ENCODE measurements at regions not wholly inside any gene's neighbourhood (a gene's known extent, or its start where the extent isn't known, plus 50 kb on each side); places are given as distances from the start of the nearest gene placed in this dataset.

GRCh38 chr7:34603711-34604444 lies 54.1 kb upstream of the NPSR1 start:
- no peaks in the 10 kb centered on the region for H3K4me1 Mint-ChIP-seq (ENCODE audit: unreplicated experiment)
- DNase-seq (ENCODE audit: extremely low spot score, unreplicated experiment) = no peak
- H3K4me3 Mint-ChIP-seq = no peak overlapping the region
- H3K27ac Mint-ChIP-seq = no peak overlapping the region
- H3K36me3 Mint-ChIP-seq = no peaks in the 10 kb centered on the region
- no peaks in the 10 kb centered on the region for H3K9me3 Mint-ChIP-seq
- H3K27me3 Mint-ChIP-seq = no peaks in the 10 kb centered on the region
- TF ChIP-seq, protein P1, sequence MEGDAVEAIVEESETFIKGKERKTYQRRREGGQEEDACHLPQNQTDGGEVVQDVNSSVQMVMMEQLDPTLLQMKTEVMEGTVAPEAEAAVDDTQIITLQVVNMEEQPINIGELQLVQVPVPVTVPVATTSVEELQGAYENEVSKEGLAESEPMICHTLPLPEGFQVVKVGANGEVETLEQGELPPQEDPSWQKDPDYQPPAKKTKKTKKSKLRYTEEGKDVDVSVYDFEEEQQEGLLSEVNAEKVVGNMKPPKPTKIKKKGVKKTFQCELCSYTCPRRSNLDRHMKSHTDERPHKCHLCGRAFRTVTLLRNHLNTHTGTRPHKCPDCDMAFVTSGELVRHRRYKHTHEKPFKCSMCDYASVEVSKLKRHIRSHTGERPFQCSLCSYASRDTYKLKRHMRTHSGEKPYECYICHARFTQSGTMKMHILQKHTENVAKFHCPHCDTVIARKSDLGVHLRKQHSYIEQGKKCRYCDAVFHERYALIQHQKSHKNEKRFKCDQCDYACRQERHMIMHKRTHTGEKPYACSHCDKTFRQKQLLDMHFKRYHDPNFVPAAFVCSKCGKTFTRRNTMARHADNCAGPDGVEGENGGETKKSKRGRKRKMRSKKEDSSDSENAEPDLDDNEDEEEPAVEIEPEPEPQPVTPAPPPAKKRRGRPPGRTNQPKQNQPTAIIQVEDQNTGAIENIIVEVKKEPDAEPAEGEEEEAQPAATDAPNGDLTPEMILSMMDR (conservative IDR thresholded peaks at IDR 0.05) = no peak
